NCI-H2081 treated with DMSO at 0.1 percent for 48 hours (cell line): ENCODE measurements at regions not wholly inside any gene's neighbourhood (a gene's known extent, or its start where the extent isn't known, plus 50 kb on each side); places are given as distances from the start of the nearest gene placed in this dataset.

Source experiments
- DNase-seq: peaks from one replicate; lab custom pipeline; 2025; lab: John Stamatoyannopoulos, UW

GRCh38 chr12:60345442-60345841 lies 749.6 kb downstream of the SLC16A7 start:
- DNase-seq = no peak

- DNase-seq = no peak
Measured at GRCh38 chr12:60349232-60349978, 753.6 kb downstream of the SLC16A7 start.

- no peak for DNase-seq
Measured at GRCh38 chr12:60387356-60387755, 791.5 kb downstream of the SLC16A7 start.

GRCh38 chr12:60391051-60391450 lies 795.2 kb downstream of the SLC16A7 start:
- DNase-seq = no peak

- DNase-seq = no peak
Measured at GRCh38 chr12:60391791-60392190, 796.0 kb downstream of the SLC16A7 start.

- no peak for DNase-seq
Measured at GRCh38 chr12:60393093-60393492, 797.3 kb downstream of the SLC16A7 start.

GRCh38 chr12:60394665-60395064 lies 798.8 kb downstream of the SLC16A7 start:
- DNase-seq = no peak

- no peak for DNase-seq
Measured at GRCh38 chr12:60398547-60398946, 802.7 kb downstream of the SLC16A7 start.

- DNase-seq = no peak
Measured at GRCh38 chr12:60399064-60399463, 803.2 kb downstream of the SLC16A7 start.

GRCh38 chr12:60402996-60403395 lies 807.2 kb downstream of the SLC16A7 start:
- DNase-seq = no peak

GRCh38 chr12:60415351-60415750 lies 819.5 kb downstream of the SLC16A7 start:
- no peak for DNase-seq

- DNase-seq = no peak
Measured at GRCh38 chr12:60419986-60420385, 824.2 kb downstream of the SLC16A7 start.

- no peak for DNase-seq
Measured at GRCh38 chr12:60421741-60422140, 825.9 kb downstream of the SLC16A7 start.

- DNase-seq = no peak
Measured at GRCh38 chr12:60437297-60437696, 841.5 kb downstream of the SLC16A7 start.

GRCh38 chr12:60441577-60441976 lies 845.7 kb downstream of the SLC16A7 start:
- DNase-seq = no peak

GRCh38 chr12:60451457-60451856 lies 855.6 kb downstream of the SLC16A7 start:
- no peak for DNase-seq

GRCh38 chr12:60465060-60465459 lies 869.2 kb downstream of the SLC16A7 start:
- no peak for DNase-seq

GRCh38 chr12:60468546-60468945 lies 872.7 kb downstream of the SLC16A7 start:
- DNase-seq = no peak

- no peak for DNase-seq
Measured at GRCh38 chr12:60475825-60476224, 880.0 kb downstream of the SLC16A7 start.

- DNase-seq = no peak
Measured at GRCh38 chr12:60487284-60487683, 891.5 kb downstream of the SLC16A7 start.

GRCh38 chr12:60489071-60489470 lies 893.2 kb downstream of the SLC16A7 start:
- no peak for DNase-seq

GRCh38 chr12:60494244-60494643 lies 898.4 kb downstream of the SLC16A7 start:
- DNase-seq = peak; percentile 14

- no peak for DNase-seq
Measured at GRCh38 chr12:60498656-60499055, 902.8 kb downstream of the SLC16A7 start.

- DNase-seq = no peak
Measured at GRCh38 chr12:60501124-60501729, 905.4 kb downstream of the SLC16A7 start.
